ENCODE measurements at regions not wholly inside any gene's neighbourhood (a gene's known extent, or its start where the extent isn't known, plus 50 kb on each side); places are given as distances from the start of the nearest gene placed in this dataset.
"Not testable (repeated sequence)": the region's sequence is repeated elsewhere in the genome, so short reads cannot be mapped to it uniquely, and the experiment has no call there.

- Histone ChIP-seq H2AFZ (ENCODE audit: low read depth, low read length, poor library complexity, severe bottlenecking) (no peak overlapping the region), H3K27ac (ENCODE audit: low read depth, low read length) (no peak overlapping the region), H3K4me3 (replicated peaks in 1 of 2; ENCODE audit: low read depth in 1 of 2, low read length in 2 of 2) (no peak overlapping the region), H3K9me2 (ENCODE audit: insufficient read depth) (no peaks in the 10 kb centered on the region), H4K20me1 (ENCODE audit: insufficient read depth) (no peaks in the 10 kb centered on the region), H3K27me3 (ENCODE audit: insufficient read depth, low read length) (no peaks in the 10 kb centered on the region), H3K4me2 (ENCODE audit: low read length) (no peak overlapping the region), H3K4me1 (ENCODE audit: control insufficient read depth in 1 of 2, insufficient read depth in 2 of 2, low read length in 2 of 2) (no peaks in the 10 kb centered on the region), H3K79me2 (ENCODE audit: insufficient read depth, low read length) (no peaks in the 10 kb centered on the region), H3K9ac (ENCODE audit: low read length) (no peak overlapping the region), H3K9me3 (ENCODE audit: control insufficient read depth in 1 of 2, insufficient read depth in 1 of 2, low read depth in 1 of 2, low read length in 2 of 2) (no peaks in the 10 kb centered on the region), H3K36me3 (ENCODE audit: control insufficient read depth in 1 of 2, insufficient read depth in 2 of 2, low read length in 2 of 2) (no peaks in the 10 kb centered on the region)
- CTCF ChIA-PET = no interaction called here
- no peak for TF ChIP-seq CEBPB (IDR thresholded peaks at IDR 0.05; ENCODE audit: low read depth)
- TF ChIP-seq ELF1 (IDR thresholded peaks at IDR 0.05; ENCODE audit: borderline replicate concordance, low read depth) = no peak
- no peak for TF ChIP-seq REST (IDR thresholded peaks at IDR 0.05; ENCODE audit: low read depth)
- no peak for TF ChIP-seq SIN3A (IDR thresholded peaks at IDR 0.05; ENCODE audit: low read depth)
- TF ChIP-seq, protein P1, sequence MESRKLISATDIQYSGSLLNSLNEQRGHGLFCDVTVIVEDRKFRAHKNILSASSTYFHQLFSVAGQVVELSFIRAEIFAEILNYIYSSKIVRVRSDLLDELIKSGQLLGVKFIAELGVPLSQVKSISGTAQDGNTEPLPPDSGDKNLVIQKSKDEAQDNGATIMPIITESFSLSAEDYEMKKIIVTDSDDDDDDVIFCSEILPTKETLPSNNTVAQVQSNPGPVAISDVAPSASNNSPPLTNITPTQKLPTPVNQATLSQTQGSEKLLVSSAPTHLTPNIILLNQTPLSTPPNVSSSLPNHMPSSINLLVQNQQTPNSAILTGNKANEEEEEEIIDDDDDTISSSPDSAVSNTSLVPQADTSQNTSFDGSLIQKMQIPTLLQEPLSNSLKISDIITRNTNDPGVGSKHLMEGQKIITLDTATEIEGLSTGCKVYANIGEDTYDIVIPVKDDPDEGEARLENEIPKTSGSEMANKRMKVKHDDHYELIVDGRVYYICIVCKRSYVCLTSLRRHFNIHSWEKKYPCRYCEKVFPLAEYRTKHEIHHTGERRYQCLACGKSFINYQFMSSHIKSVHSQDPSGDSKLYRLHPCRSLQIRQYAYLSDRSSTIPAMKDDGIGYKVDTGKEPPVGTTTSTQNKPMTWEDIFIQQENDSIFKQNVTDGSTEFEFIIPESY (IDR thresholded peaks at IDR 0.05; ENCODE audit: extremely low read depth, insufficient replicate concordance, low read length) = no peak
- TF ChIP-seq SP1 (IDR thresholded peaks at IDR 0.05; ENCODE audit: low read depth) = no peak
- TF ChIP-seq, protein P2, sequence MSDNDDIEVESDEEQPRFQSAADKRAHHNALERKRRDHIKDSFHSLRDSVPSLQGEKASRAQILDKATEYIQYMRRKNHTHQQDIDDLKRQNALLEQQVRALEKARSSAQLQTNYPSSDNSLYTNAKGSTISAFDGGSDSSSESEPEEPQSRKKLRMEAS (IDR thresholded peaks at IDR 0.05) = no peak
- TF ChIP-seq POLR2AphosphoS5 (IDR thresholded peaks at IDR 0.05; ENCODE audit: low read depth, low read length) = no peak
- no peak for TF ChIP-seq SRF (IDR thresholded peaks at IDR 0.05; ENCODE audit: low read depth)
- POLR2A ChIA-PET = no interaction called here
- ATAC-seq (no peak), DNase-seq (ENCODE audit: low read depth, low spot score) (no peak)
- BruUV-seq (replicated peaks) = no TSS peak
- intact Hi-C loops (cut with micrococcal nuclease) = no loop called here
- RAD21 ChIA-PET (ENCODE audit: low non-redundant PET in 1 of 2, low total read pairs in 2 of 2, uncharacterized antibody in 2 of 2, unreplicated experiment in 2 of 2) = no interaction called here
These were observed 789.2 kb upstream of the SLC35B3 start for GRCh38 chr6:9224539-9224938.

GRCh38 chr6:9213717-9214116, 778.4 kb upstream of the SLC35B3 start:
- BruUV-seq (replicated peaks); RAD21 ChIA-PET (ENCODE audit: low non-redundant PET in 1 of 2, low total read pairs in 2 of 2, uncharacterized antibody in 2 of 2, unreplicated experiment in 2 of 2); CTCF ChIA-PET; H3K36me3 ChIP-seq (ENCODE audit: control insufficient read depth in 1 of 2, insufficient read depth in 2 of 2, low read length in 2 of 2); ATAC-seq; H3K9ac ChIP-seq (ENCODE audit: low read length); intact Hi-C loops (cut with micrococcal nuclease); H3K4me3 ChIP-seq (replicated peaks in 1 of 2; ENCODE audit: low read depth in 1 of 2, low read length in 2 of 2); H2AFZ ChIP-seq (ENCODE audit: low read depth, low read length, poor library complexity, severe bottlenecking); H3K9me3 ChIP-seq (ENCODE audit: control insufficient read depth in 1 of 2, insufficient read depth in 1 of 2, low read depth in 1 of 2, low read length in 2 of 2); H3K79me2 ChIP-seq (ENCODE audit: insufficient read depth, low read length); H3K9me2 ChIP-seq (ENCODE audit: insufficient read depth); H3K27me3 ChIP-seq (ENCODE audit: insufficient read depth, low read length); DNase-seq (ENCODE audit: low read depth, low spot score); H3K4me2 ChIP-seq (ENCODE audit: low read length); H3K27ac ChIP-seq (ENCODE audit: low read depth, low read length); POLR2A ChIA-PET; H3K4me1 ChIP-seq (ENCODE audit: control insufficient read depth in 1 of 2, insufficient read depth in 2 of 2, low read length in 2 of 2); H4K20me1 ChIP-seq (ENCODE audit: insufficient read depth): not testable (repeated sequence)
